SU-DHL-6 (cell line): ENCODE measurements at regions not wholly inside any gene's neighbourhood (a gene's known extent, or its start where the extent isn't known, plus 50 kb on each side); places are given as distances from the start of the nearest gene placed in this dataset.

Experiments used
- H2AFZ ChIP-seq: fragments of 200-600 bp; sonication (generic); 2 replicates; pipeline ENCODE4 v1.6.1; 2014; ENCODE audit warnings: low read depth, mild to moderate bottlenecking, moderate library complexity, mixed read lengths, antibody characterized with exemption, low read length; ENCODE audit not compliant: severe bottlenecking
- H3F3A ChIP-seq: fragments of 200-600 bp; shearing (Covaris generic); 2 replicates; pipeline ENCODE4 v1.6.0; 2016; ENCODE audit warnings: antibody characterized with exemption, mild to moderate bottlenecking; ENCODE audit not compliant: insufficient read depth
- H3K27ac ChIP-seq: fragments of 200-600 bp; sonication (generic); 2 replicates; pipeline ENCODE4 v1.5.1; 2016; ENCODE audit warnings: low read depth, mild to moderate bottlenecking, low read length, moderate library complexity, mixed read lengths
- H3K27me3 ChIP-seq: fragments of 200-600 bp; sonication (generic), shearing (Covaris generic); 2 replicates; pipeline ENCODE4 v1.6.0; 2014; ENCODE audit warnings: mild to moderate bottlenecking, low read length
- H3K36me3 ChIP-seq: fragments of 200-600 bp; sonication (generic); 2 replicates; pipeline ENCODE4 v1.6.1; 2014; ENCODE audit warnings: mild to moderate bottlenecking, low read length, mixed read lengths
- H3K4me2 ChIP-seq: fragments of 300-600, 200-600 bp; shearing (Covaris generic), sonication (generic); 2 replicates; pipeline ENCODE4 v1.6.0; 2014; ENCODE audit warnings: low read length, low read depth, mild to moderate bottlenecking; ENCODE audit not compliant: poor library complexity, severe bottlenecking
- H3K4me3 ChIP-seq: fragments of 200-600 bp; sonication (generic); 2 replicates; pipeline ENCODE4 v1.5.1; 2014; ENCODE audit warnings: antibody characterized with exemption, low read length, mild to moderate bottlenecking, mixed read lengths; ENCODE audit not compliant: insufficient read depth, poor library complexity, severe bottlenecking
- H3K79me2 ChIP-seq: fragments of 200-600 bp; sonication (generic); 2 replicates; pipeline ENCODE4 v1.6.1; 2014; ENCODE audit warnings: mild to moderate bottlenecking, low read length, moderate library complexity; ENCODE audit not compliant: insufficient read depth
- H3K9ac ChIP-seq: fragments of 200-600 bp; sonication (generic); 2 replicates; pipeline ENCODE4 v1.7.0; 2014; ENCODE audit warnings: mild to moderate bottlenecking, low read length
- H3K9me2 ChIP-seq: fragments of 200-600 bp; sonication (generic); replicated peaks from 2 replicates; pipeline ENCODE4 v1.6.1; 2014; ENCODE audit warnings: low read length; ENCODE audit not compliant: insufficient read depth
- H3K9me3 ChIP-seq: fragments of 200-600 bp; sonication (generic); 2 replicates; pipeline ENCODE4 v1.6.1; 2014; ENCODE audit warnings: low read length, mixed read lengths; ENCODE audit not compliant: insufficient read depth
- H4K20me1 ChIP-seq: fragments of 200-600 bp; sonication (generic); 2 replicates; pipeline ENCODE4 v1.6.1; 2014; ENCODE audit warnings: low read depth, mild to moderate bottlenecking, antibody characterized with exemption, low read length, moderate library complexity, mixed read lengths
- EZH2phosphoT487 ChIP-seq: fragments of 200-600 bp; sonication (generic), shearing (Covaris generic); conservative IDR thresholded peaks from 2 replicates; pipeline ENCODE4 v1.6.1; 2018; ENCODE audit warnings: mild to moderate bottlenecking, antibody characterized with exemption, low read length, moderate library complexity, mixed read lengths
- TF ChIP-seq, protein P1 (sequence below): fragments of 200-600 bp; sonication (generic); IDR thresholded peaks from one replicate; pipeline ENCODE4 v1.5.1; 2017; ENCODE audit warnings: antibody characterized with exemption, mild to moderate bottlenecking, low read length, moderate library complexity; ENCODE audit not compliant: insufficient read depth, poor library complexity, severe bottlenecking

DNA sequence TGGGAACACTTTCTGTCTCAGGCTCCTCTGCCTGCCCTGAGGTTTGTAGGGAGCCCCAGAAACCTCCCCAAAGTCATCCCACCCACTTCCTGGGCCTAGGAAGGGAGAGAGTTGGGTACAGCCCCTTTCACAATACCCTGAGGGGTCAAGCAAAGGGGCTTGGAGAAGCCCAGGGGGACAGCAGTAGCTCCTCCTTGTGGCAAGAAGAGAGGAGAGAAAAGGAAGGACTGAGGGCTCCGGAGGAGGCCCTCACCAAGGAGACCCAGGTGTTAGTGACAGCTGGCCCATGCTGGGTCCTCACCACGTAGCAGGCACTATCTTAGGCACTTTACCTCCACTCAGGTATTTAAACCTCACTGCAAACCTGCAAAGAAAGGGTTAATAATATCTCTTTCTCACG, 112.8 kb downstream of the IRX5 start:
- Histone ChIP-seq H2AFZ (no peak overlapping the region), H3K9me2 (no peaks in the 10 kb centered on the region), H3K36me3 (no peaks in the 10 kb centered on the region), H3K27ac (no peak overlapping the region), H3K9me3 (no peaks in the 10 kb centered on the region), H3K9ac (no peak overlapping the region), H3K4me2 (no peak overlapping the region), H3F3A (no peaks in the 10 kb centered on the region), H4K20me1 (no peaks in the 10 kb centered on the region), H3K79me2 (no peaks in the 10 kb centered on the region), H3K27me3 (no peaks in the 10 kb centered on the region), H3K4me3 (no peak overlapping the region)
- TF ChIP-seq, protein P1, sequence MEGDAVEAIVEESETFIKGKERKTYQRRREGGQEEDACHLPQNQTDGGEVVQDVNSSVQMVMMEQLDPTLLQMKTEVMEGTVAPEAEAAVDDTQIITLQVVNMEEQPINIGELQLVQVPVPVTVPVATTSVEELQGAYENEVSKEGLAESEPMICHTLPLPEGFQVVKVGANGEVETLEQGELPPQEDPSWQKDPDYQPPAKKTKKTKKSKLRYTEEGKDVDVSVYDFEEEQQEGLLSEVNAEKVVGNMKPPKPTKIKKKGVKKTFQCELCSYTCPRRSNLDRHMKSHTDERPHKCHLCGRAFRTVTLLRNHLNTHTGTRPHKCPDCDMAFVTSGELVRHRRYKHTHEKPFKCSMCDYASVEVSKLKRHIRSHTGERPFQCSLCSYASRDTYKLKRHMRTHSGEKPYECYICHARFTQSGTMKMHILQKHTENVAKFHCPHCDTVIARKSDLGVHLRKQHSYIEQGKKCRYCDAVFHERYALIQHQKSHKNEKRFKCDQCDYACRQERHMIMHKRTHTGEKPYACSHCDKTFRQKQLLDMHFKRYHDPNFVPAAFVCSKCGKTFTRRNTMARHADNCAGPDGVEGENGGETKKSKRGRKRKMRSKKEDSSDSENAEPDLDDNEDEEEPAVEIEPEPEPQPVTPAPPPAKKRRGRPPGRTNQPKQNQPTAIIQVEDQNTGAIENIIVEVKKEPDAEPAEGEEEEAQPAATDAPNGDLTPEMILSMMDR, result no peak
- no peak for TF ChIP-seq EZH2phosphoT487

DNA sequence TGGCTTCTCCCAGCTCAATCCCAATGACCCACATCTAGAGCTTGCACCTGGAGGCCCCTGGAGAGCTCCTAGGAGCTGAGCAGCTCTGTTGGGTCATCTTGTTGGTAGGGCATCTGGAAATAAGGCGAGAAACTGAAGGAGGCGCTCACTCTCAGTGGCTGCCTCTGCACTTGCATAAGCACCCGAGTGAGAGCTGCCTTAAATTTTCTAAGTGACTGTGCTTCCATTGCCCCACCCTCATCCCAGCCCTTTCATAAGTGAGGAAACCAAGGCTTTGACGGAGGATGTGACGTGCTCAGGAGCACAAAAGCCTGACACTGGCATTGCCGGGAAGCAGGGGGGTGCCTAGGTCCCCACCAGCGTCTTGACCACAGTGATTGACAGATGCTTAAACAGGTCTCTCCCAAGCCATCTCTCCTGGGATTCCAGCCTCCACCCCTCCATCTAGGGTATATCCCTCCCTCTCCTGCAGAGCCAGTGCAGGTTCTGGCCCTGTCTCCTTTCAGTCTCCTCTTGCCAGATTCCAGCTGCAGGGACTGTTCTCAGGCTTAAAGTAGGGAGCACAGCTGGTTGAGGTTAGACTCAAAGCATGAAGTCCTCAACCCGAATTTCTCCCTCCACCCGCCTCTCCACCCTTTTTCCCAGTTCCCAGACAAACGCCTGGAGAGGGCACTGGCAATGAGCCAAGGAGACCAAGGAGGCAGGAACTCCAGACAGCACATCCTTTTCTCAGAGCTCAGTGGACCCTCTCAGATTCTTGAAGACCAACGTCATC, 113.7 kb downstream of the IRX5 start:
- H3K9me3 ChIP-seq, result no peaks in the 10 kb centered on the region
- TF ChIP-seq EZH2phosphoT487, result no peak
- H3K4me2 ChIP-seq, result no peak overlapping the region
- H3K36me3 ChIP-seq, result no peaks in the 10 kb centered on the region
- H3F3A ChIP-seq, result no peaks in the 10 kb centered on the region
- H3K27ac ChIP-seq, result no peak overlapping the region
- no peak overlapping the region for H3K9ac ChIP-seq
- H2AFZ ChIP-seq, result no peak overlapping the region
- no peaks in the 10 kb centered on the region for H3K9me2 ChIP-seq
- H3K27me3 ChIP-seq, result no peaks in the 10 kb centered on the region
- H3K4me3 ChIP-seq, result no peak overlapping the region
- no peaks in the 10 kb centered on the region for H4K20me1 ChIP-seq
- H3K79me2 ChIP-seq, result no peaks in the 10 kb centered on the region

DNA sequence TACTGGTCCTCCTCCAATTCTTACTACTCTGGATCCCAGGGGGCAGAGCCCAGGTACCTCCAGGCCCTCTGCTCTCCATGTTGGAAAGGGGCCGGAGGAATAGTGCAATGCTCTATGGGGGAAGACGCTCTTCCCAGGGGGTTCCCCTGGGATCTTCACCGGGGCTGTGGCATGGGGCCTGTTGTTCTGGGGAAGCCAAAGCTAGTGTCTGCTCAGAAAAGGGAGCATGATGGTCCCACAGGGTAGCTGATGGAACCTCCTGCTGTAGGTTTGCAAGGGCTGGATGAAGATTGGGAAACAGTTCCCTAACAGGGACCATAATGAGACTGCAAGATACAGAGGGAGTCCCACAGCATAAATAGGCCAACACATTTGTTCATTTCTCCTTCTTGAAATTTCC, 114.7 kb downstream of the IRX5 start:
- no peak overlapping the region for H3K4me3 ChIP-seq
- no peaks in the 10 kb centered on the region for H3K27me3 ChIP-seq
- H3K9me2 ChIP-seq, result no peaks in the 10 kb centered on the region
- H3K9ac ChIP-seq, result no peak overlapping the region
- no peak overlapping the region for H3K27ac ChIP-seq
- no peaks in the 10 kb centered on the region for H3K79me2 ChIP-seq
- no peak overlapping the region for H2AFZ ChIP-seq
- H3F3A ChIP-seq, result no peaks in the 10 kb centered on the region
- TF ChIP-seq EZH2phosphoT487, result no peak
- TF ChIP-seq, protein P1, result no peak
- no peaks in the 10 kb centered on the region for H3K9me3 ChIP-seq
- H3K36me3 ChIP-seq, result no peaks in the 10 kb centered on the region
- H3K4me2 ChIP-seq, result no peak overlapping the region
- no peaks in the 10 kb centered on the region for H4K20me1 ChIP-seq

DNA sequence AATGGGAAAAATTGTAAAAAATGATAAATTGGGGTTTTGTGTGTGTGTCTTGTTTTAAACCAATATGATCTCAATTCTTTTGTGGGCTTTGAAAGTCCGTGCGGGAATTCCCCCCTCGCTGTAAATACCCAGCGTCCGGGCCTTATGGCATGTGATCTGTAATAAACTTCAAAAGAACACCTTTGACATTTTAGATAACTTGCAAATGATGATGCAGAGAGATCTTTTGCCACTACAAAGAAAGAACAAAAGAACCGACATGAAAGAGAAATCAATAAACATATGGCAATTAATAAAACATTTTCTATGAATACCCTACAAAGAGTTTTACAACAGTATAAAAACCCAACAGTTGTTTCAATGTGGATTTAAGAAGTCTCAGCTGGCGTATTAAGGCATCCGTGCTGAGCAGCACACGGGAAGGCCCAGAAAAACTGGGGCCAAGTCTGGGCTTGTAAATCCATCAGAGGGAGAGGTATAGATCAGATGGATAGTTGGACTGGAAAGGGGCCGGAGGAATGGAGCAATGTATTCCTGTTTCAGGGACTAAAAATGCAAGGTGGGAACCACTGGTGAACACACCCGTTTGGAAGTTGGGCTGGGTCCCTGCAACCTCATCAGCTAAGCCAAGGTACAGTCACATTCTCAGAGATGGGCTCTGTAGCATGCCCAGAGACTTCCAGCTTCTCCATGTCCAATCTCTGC, 115.2 kb downstream of the IRX5 start:
- Histone ChIP-seq H3K79me2 (no peaks in the 10 kb centered on the region), H3K9ac (no peak overlapping the region), H3K4me3 (no peak overlapping the region), H3K4me2 (no peak overlapping the region), H3F3A (no peaks in the 10 kb centered on the region), H3K9me3 (no peaks in the 10 kb centered on the region), H3K36me3 (no peaks in the 10 kb centered on the region), H2AFZ (no peak overlapping the region), H4K20me1 (no peaks in the 10 kb centered on the region), H3K27ac (no peak overlapping the region), H3K9me2 (no peaks in the 10 kb centered on the region), H3K27me3 (no peaks in the 10 kb centered on the region)
- TF ChIP-seq EZH2phosphoT487, result no peak
- TF ChIP-seq, protein P1, result no peak
